ENCODE measurements at regions not wholly inside any gene's neighbourhood (a gene's known extent, or its start where the extent isn't known, plus 50 kb on each side); places are given as distances from the start of the nearest gene placed in this dataset.

DNA sequence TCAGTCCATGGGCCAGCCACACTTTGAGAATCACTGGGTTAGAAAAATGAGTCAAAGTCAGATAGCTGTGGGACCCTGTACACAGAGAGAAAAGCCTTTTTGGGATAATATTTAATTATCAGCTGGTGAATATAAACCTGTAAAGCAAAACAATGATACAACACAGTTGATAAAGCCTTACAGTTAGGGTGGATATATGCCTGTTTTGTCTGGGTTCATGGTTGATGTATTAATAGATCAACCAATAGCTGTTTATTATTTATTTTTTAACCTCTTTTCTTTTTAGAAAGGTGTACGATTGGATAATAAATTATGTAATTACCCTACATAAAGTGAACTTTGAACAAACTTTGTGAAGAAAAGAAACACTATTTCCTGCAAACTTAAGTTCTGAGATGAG, 145.6 kb downstream of the TDRD15 start:
- TF ChIP-seq, protein P1, sequence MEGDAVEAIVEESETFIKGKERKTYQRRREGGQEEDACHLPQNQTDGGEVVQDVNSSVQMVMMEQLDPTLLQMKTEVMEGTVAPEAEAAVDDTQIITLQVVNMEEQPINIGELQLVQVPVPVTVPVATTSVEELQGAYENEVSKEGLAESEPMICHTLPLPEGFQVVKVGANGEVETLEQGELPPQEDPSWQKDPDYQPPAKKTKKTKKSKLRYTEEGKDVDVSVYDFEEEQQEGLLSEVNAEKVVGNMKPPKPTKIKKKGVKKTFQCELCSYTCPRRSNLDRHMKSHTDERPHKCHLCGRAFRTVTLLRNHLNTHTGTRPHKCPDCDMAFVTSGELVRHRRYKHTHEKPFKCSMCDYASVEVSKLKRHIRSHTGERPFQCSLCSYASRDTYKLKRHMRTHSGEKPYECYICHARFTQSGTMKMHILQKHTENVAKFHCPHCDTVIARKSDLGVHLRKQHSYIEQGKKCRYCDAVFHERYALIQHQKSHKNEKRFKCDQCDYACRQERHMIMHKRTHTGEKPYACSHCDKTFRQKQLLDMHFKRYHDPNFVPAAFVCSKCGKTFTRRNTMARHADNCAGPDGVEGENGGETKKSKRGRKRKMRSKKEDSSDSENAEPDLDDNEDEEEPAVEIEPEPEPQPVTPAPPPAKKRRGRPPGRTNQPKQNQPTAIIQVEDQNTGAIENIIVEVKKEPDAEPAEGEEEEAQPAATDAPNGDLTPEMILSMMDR (conservative IDR thresholded peaks at IDR 0.05; ENCODE audit: low read depth, low read length) = no peak
- H3K4me3 ChIP-seq (ENCODE audit: low read length) = no peak overlapping the region
- DNase-seq (ENCODE audit: low read depth) = no peak

DNA sequence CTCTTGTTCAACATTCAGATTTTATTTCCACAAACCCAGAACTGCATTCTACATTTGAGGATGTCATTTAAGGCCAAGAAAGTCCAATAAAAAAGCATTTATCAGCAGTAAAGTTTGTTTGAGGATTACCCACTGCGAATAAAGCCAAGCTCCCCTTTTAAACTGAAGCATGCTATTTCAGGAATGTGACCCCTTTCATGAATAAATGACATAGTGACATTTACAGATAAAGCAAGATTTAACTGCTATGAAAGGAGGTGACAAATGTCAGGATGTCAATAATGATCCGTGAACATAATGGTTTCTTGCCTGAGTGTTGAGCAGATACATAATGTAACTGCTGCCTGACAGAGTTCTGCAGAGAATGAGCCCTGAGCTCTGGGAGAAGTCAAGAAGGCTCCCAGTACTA, 146.3 kb downstream of the TDRD15 start:
- H3K4me3 ChIP-seq (ENCODE audit: low read length) = no peak overlapping the region

DNA sequence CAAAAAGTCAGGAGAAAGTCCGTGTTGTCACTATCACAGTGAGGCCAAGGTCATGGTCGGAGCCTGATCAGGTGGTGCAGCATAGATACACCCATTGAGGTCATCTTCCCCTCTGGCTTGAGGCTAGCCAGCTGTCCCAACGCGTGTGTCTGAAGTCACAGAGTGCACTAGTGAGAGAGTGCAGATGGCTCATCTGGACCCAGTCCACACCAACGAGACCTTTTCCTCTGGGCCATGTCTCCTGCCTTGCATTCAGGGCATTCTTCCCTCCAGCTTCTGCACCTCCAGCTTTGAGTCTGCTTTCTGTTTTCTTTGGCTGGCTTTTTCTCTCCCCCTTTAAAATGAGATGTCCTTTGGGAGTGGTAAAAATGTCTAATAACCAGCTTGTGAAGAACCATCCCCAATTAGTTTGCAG, 146.9 kb downstream of the TDRD15 start:
- TF ChIP-seq, protein P1 (conservative IDR thresholded peaks at IDR 0.05; ENCODE audit: low read depth, low read length) = no peak
- no peak for DNase-seq (ENCODE audit: low read depth)
- H3K4me3 ChIP-seq (ENCODE audit: low read length) = no peak overlapping the region

More for the DNA sequence above, 146.3 kb downstream of the TDRD15 start:
- TF ChIP-seq, protein P1 (conservative IDR thresholded peaks at IDR 0.05; ENCODE audit: low read depth, low read length) = no peak
- DNase-seq (ENCODE audit: low read depth) = no peak

DNA sequence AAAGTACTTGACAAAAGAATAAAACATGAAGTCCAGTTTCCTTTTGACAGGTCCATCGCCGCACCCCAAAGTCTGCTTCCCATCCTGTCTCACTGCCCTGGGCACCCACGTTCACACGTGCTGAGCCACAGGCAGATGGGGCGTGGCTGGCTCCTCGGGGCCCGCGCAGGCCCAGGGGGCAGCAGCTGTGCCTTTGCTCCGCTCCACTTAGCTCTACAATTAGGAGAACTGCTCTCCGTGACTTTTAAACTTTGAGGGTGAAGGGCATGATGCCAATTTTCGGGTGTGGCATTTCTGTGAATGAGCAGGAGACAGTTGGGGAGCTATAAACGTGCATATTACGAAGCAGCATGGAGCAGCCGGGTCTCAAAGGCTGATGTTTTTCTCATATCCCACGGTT, 152.4 kb downstream of the TDRD15 start:
- H3K4me3 ChIP-seq (ENCODE audit: low read length) = no peak overlapping the region
- TF ChIP-seq, protein P1 (conservative IDR thresholded peaks at IDR 0.05; ENCODE audit: low read depth, low read length) = no peak
- DNase-seq (ENCODE audit: low read depth) = no peak

DNA sequence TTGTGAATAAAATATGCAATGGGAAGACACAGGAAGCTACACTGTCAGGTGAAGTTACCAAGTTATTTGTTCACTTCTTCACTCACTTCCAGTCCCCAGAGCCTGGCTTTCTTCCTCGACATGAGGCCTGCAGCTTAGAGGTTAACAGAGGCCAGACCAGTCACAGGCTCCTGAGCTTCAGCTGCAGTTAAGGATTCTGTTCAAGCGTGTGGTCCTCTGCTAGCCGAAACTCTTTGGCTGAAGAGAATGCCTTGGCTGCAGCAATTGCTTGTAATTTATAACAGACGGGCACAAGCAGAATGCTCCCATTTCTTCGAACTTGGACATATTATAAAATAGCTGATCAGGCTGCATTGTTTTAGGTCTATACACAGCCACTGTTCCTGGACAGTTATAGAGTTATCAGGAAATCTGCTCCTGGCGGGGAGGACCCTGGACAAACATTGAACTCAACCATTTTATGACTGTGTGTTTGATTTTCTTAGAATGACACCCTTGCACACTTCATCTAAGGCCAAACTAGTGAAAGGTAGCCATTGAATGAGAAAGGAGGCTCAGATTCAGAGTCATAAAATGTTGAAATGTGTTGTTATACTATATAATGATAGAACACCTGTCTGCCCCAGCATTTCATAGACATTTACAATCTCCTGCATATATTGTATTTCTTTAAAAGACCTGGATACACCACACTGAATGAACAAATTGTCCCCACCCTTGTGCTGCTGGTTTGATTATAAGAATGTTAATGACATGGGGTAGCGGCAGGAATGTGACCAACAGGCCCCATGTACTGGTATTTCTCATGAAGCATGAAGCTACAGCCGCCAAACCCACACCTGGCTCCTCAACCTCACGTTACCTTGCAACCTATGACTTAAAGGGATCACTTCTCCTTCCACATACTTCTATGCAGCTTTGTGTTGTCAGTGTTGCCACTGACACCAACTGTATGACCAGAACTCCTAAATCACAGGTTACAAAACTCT, 153.6 kb downstream of the TDRD15 start:
- TF ChIP-seq, protein P1 (conservative IDR thresholded peaks at IDR 0.05; ENCODE audit: low read depth, low read length) = no peak
- DNase-seq (ENCODE audit: low read depth) = no peak
- H3K4me3 ChIP-seq (ENCODE audit: low read length) = no peak overlapping the region

DNA sequence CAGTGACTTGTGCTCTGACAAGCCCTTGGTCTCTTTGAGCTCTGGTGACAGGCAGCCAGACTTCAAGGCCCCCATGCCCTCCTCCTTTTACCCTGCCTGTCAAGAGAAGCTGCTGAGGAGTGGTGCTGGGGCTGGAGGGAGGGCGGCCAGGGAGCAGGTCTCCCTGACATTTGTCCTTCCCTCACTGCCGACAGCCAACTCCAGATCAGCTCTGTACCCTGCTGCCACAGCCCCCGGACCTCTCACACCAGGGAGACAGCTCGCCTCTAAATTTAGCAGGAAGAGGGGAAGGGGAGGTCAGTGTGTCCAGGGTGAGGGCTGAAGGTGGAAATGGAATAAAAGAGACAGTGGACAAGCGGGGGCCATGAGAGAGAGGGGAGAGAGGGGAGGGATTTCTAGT, 155.8 kb downstream of the TDRD15 start:
- no peak overlapping the region for H3K4me3 ChIP-seq (ENCODE audit: low read length)
- TF ChIP-seq, protein P1 (conservative IDR thresholded peaks at IDR 0.05; ENCODE audit: low read depth, low read length) = no peak
- no peak for DNase-seq (ENCODE audit: low read depth)

DNA sequence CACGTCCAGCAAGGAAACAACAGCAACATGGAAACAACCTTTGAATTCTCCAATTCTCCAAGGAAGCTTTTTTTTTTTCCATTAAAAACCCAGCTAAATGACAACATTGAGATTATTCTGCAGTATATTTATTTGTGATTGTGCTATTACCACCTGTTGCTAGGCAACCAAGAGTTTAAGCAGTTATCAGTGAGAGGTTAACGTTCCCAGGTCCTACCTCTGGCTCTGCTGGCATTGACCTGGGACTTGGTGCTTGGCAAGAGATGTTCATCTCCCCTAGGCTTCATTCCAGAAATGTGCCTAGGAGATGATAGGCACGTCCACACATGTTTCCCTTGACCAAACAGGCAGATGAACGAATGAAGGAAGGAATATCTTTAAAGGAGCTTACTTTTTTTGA, 157.0 kb downstream of the TDRD15 start:
- no peak for DNase-seq (ENCODE audit: low read depth)
- H3K4me3 ChIP-seq (ENCODE audit: low read length) = no peak overlapping the region
- TF ChIP-seq, protein P1 (conservative IDR thresholded peaks at IDR 0.05; ENCODE audit: low read depth, low read length) = no peak

Data from retinal pigment epithelial cell (primary cell).